Naive thymus-derived CD8-positive, alpha-beta T cell (primary cell): ENCODE measurements at regions not wholly inside any gene's neighbourhood (a gene's known extent, or its start where the extent isn't known, plus 50 kb on each side); places are given as distances from the start of the nearest gene placed in this dataset.
A peak's percentile ranks its signal among the peaks of the same experiment; 100 is the strongest.
"Not testable (repeated sequence)": the region's sequence is repeated elsewhere in the genome, so short reads cannot be mapped to it uniquely, and the experiment has no call there.

ENCODE experiments used
- ATAC-seq, 2 donors: fragments of 150-1000 bp; cut with Tn5 transposase in 1 of 2; sonication (Bioruptor Pico), chemical (Tn5 transposase) in 1 of 2; 1 replicate in 1 of 2; 2 replicates in 1 of 2; pipeline ENCODE4 v1.10.0; 2021; ENCODE audit warnings: mild to moderate bottlenecking in 2 of 2, moderate library complexity in 2 of 2
- POLR2A ChIA-PET: fragments of 350-600 bp; sonication (Branson Sonifier 250); formaldehyde crosslinking; loops from one replicate; lab custom pipeline; 2021; ENCODE audit warnings: antibody characterized with exemption; lab: Charles Lee
- DNase-seq, 10 donors: peaks; one replicate each; pipeline versions ENCODE4 v3.0.0 to v3.0.0-alpha.2; 2020 to 2022
- H3K27ac Mint-ChIP-seq, 10 donors: one replicate each; pipeline ENCODE4 v1.8.0; 2020 to 2022; ENCODE audit warnings: mild to moderate bottlenecking in 10 of 10, mixed read lengths in 10 of 10, moderate library complexity in 4 of 10, inconsistent platforms in 1 of 10
- H3K27me3 Mint-ChIP-seq, 5 donors: one replicate each; pipeline ENCODE4 v1.8.0; 2021 to 2022; ENCODE audit warnings: mixed read lengths in 5 of 5
- H3K36me3 Mint-ChIP-seq, 3 donors: one replicate each; pipeline ENCODE4 v1.8.0; 2020 to 2022; ENCODE audit warnings: mixed read lengths in 3 of 3, mild to moderate bottlenecking in 2 of 3, inconsistent platforms in 1 of 3
- H3K4me1 Mint-ChIP-seq, 4 donors: one replicate each; pipeline ENCODE4 v1.8.0; 2021 to 2022; ENCODE audit warnings: mixed read lengths in 4 of 4
- H3K4me3 Mint-ChIP-seq, 10 donors: one replicate each; pipeline ENCODE4 v1.8.0; 2020 to 2022; ENCODE audit warnings: mild to moderate bottlenecking in 10 of 10, mixed read lengths in 10 of 10, moderate library complexity in 6 of 10, inconsistent platforms in 1 of 10
- H3K9me3 Mint-ChIP-seq, 9 donors: one replicate each; pipeline ENCODE4 v1.8.0; 2020 to 2022; ENCODE audit warnings: mixed read lengths in 9 of 9, mild to moderate bottlenecking in 3 of 9, inconsistent platforms in 1 of 9, moderate library complexity in 1 of 9

GRCh38 chrX:115702982-115703381, 142.0 kb downstream of the PLS3 start:
- no peak overlapping the region for H3K27ac Mint-ChIP-seq
- no peaks in the 10 kb centered on the region for H3K4me1 Mint-ChIP-seq
- H3K4me3 Mint-ChIP-seq = no peak overlapping the region
- no peak for DNase-seq
- H3K9me3 Mint-ChIP-seq = no peaks in the 10 kb centered on the region
- ATAC-seq = no peak
- POLR2A ChIA-PET = no interaction called here
- H3K36me3 Mint-ChIP-seq = no peaks in the 10 kb centered on the region
- H3K27me3 Mint-ChIP-seq = peaks cover 0 to 3% (median 0%) of the 10 kb centered on the region in 5 donors

- Mint-ChIP-seq H3K4me1 (no peaks in the 10 kb centered on the region), H3K36me3 (no peaks in the 10 kb centered on the region), H3K27ac (no peak overlapping the region), H3K27me3 (peaks cover 0 to 3% (median 0%) of the 10 kb centered on the region in 5 donors), H3K4me3 (no peak overlapping the region), H3K9me3 (no peaks in the 10 kb centered on the region)
- POLR2A ChIA-PET = no interaction called here
- ATAC-seq = no peak
- no peak for DNase-seq
Measured at GRCh38 chrX:115709039-115709438, 148.1 kb downstream of the PLS3 start.

GRCh38 chrX:115712484-115712883, 151.5 kb downstream of the PLS3 start:
- no peaks in the 10 kb centered on the region for H3K36me3 Mint-ChIP-seq
- no peaks in the 10 kb centered on the region for H3K9me3 Mint-ChIP-seq
- H3K4me3 Mint-ChIP-seq = no peak overlapping the region
- peaks cover 0 to 2% (median 0%) of the 10 kb centered on the region in 5 donors for H3K27me3 Mint-ChIP-seq
- POLR2A ChIA-PET = no interaction called here
- H3K4me1 Mint-ChIP-seq = no peaks in the 10 kb centered on the region
- no peak for DNase-seq
- no peak overlapping the region for H3K27ac Mint-ChIP-seq
- no peak for ATAC-seq

GRCh38 chrX:115713460-115713859, 152.5 kb downstream of the PLS3 start:
- no peaks in the 10 kb centered on the region for H3K4me1 Mint-ChIP-seq

GRCh38 chrX:115719171-115719570, 158.2 kb downstream of the PLS3 start:
- Mint-ChIP-seq H3K27me3 (peaks cover 0 to 2% (median 0%) of the 10 kb centered on the region in 5 donors), H3K9me3 (peaks cover 0 to 3% (median 0%) of the 10 kb centered on the region in 9 donors), H3K36me3 (no peaks in the 10 kb centered on the region), H3K4me3 (no peak overlapping the region), H3K4me1 (no peaks in the 10 kb centered on the region), H3K27ac (no peak overlapping the region)
- DNase-seq = no peak
- ATAC-seq = no peak
- POLR2A ChIA-PET = no interaction called here

More at GRCh38 chrX:115713460-115713859, 152.5 kb downstream of the PLS3 start:
- Mint-ChIP-seq H3K4me3 (no peak overlapping the region), H3K36me3 (no peaks in the 10 kb centered on the region), H3K9me3 (peaks cover 0 to 3% (median 0%) of the 10 kb centered on the region in 9 donors), H3K27ac (no peak overlapping the region), H3K27me3 (peaks cover 0 to 2% (median 0%) of the 10 kb centered on the region in 5 donors)
- ATAC-seq (no peak), DNase-seq (no peak)
- POLR2A ChIA-PET = no interaction called here

- ATAC-seq, POLR2A ChIA-PET, H3K36me3 Mint-ChIP-seq, H3K4me3 Mint-ChIP-seq, H3K27me3 Mint-ChIP-seq, H3K4me1 Mint-ChIP-seq, H3K9me3 Mint-ChIP-seq, H3K27ac Mint-ChIP-seq, DNase-seq: not testable (repeated sequence)
Measured at GRCh38 chrX:115722724-115723433, 161.9 kb downstream of the PLS3 start.

- POLR2A ChIA-PET, H3K9me3 Mint-ChIP-seq, H3K4me1 Mint-ChIP-seq, H3K4me3 Mint-ChIP-seq, H3K27me3 Mint-ChIP-seq, DNase-seq, H3K27ac Mint-ChIP-seq, ATAC-seq, H3K36me3 Mint-ChIP-seq: not testable (repeated sequence)
Measured at GRCh38 chrX:115725370-115725769, 164.4 kb downstream of the PLS3 start.

- H3K27ac Mint-ChIP-seq, ATAC-seq, H3K9me3 Mint-ChIP-seq, H3K36me3 Mint-ChIP-seq, H3K4me3 Mint-ChIP-seq, POLR2A ChIA-PET, H3K4me1 Mint-ChIP-seq, H3K27me3 Mint-ChIP-seq: not testable (repeated sequence)
- peak in 2 of 10 donors; percentile 1 to 9 for DNase-seq
Measured at GRCh38 chrX:115727792-115728732, 167.1 kb downstream of the PLS3 start.

GRCh38 chrX:115732530-115732929, 171.6 kb downstream of the PLS3 start:
- H3K36me3 Mint-ChIP-seq, H3K9me3 Mint-ChIP-seq, H3K27ac Mint-ChIP-seq, ATAC-seq, DNase-seq, POLR2A ChIA-PET, H3K4me1 Mint-ChIP-seq, H3K4me3 Mint-ChIP-seq, H3K27me3 Mint-ChIP-seq: not testable (repeated sequence)

- H3K27me3 Mint-ChIP-seq, H3K4me3 Mint-ChIP-seq, POLR2A ChIA-PET, H3K27ac Mint-ChIP-seq, H3K4me1 Mint-ChIP-seq, ATAC-seq, H3K36me3 Mint-ChIP-seq, H3K9me3 Mint-ChIP-seq: not testable (repeated sequence)
- DNase-seq = peak in 2 of 10 donors; percentile 50 to 57
Measured at GRCh38 chrX:115735269-115735668, 174.3 kb downstream of the PLS3 start.
